ENCODE measurements at regions not wholly inside any gene's neighbourhood (a gene's known extent, or its start where the extent isn't known, plus 50 kb on each side); places are given as distances from the start of the nearest gene placed in this dataset.

DNA sequence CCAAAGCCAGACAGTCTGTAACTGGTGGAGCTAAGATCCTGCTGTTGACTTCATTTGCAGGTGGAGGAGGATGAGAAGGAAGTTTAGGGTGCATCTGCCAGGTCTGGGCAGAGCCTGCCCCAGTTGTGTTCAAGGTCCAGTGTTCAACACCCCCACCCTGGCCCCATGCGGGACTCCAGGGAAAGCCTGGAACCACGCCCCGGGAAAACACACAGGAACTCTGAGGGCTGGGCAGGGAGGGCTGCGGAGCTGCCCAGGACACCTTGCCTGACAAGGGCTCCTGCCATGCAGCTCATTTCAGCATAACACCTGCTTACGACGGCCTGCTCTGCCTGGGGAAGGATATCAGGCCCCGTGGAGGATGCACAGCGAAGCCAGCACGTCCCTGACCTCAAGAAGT, 286.3 kb downstream of the XXYLT1 start:
- DNase-seq (ENCODE audit: extremely low read depth, low read depth, low spot score): no peak

DNA sequence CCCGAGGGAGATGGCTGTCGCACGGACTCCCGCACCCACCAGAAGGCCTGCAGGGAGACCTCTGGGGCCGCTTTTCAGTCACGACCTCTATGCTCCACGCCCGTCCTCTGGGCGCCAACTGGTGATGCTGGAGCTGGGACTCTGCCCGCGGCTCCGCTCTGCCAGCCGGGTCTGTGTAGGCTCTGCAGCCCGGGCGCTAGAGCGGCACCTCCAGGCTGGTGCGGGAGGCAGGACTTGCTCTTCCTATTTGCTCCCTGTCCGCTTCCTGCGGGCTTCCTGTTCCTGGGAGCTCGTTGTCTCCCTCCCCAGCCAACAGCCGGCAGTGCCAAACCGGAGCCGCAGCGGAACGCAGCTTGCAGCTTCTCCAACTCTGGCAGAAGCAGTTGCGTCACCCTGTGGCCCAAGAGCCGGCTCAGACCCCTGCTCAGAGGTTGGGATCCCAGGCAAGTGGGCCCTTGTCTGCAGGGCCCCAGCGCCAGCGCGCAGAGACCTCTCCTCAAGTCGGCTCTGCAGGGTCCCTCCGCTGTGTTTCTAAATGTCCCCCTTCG, 285.9 kb downstream of the XXYLT1 start:
- DNase-seq (ENCODE audit: extremely low read depth, low read depth, low spot score): no peak

DNA sequence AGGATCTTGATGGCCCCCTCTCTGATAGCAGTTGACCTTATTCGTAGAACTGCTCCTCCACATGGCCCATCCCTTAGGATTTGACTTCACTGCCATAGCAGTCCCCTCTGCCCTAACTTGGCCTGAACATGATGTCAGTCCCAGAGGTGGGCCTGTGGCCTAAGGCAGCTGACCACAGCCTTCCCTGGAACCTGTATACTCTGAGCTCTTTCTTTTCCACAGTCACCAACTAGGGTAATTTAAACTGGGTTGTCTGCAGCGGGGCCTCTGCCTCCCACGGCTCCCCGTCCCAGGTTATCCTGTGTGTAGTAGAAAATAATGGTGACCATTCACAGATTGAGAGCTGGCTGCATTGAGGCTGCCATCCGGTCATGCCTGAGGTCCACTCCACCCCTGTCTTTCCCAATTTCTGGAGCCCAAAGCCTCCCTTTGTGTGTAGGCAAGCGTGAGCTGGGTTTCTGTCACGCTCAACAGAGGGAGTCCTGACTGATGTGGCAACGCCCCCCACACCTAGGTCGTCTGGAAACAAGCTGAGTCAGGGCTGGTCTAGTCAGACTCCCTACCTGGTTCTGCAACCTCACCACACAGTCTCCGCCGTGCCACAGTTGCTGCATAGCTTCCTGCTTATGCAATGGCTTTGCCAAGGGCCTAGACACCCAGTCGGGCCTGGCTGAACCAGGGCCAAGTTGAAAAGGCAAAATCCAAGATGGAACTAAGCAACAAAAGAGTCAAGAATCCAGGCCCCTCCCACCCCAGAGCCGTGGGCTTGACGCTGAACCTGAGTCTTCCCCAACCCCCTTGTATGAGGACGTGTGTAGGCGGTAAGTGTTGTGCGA, 284.5 kb downstream of the XXYLT1 start:
- DNase-seq (ENCODE audit: extremely low read depth, low read depth, low spot score): no peak

DNA sequence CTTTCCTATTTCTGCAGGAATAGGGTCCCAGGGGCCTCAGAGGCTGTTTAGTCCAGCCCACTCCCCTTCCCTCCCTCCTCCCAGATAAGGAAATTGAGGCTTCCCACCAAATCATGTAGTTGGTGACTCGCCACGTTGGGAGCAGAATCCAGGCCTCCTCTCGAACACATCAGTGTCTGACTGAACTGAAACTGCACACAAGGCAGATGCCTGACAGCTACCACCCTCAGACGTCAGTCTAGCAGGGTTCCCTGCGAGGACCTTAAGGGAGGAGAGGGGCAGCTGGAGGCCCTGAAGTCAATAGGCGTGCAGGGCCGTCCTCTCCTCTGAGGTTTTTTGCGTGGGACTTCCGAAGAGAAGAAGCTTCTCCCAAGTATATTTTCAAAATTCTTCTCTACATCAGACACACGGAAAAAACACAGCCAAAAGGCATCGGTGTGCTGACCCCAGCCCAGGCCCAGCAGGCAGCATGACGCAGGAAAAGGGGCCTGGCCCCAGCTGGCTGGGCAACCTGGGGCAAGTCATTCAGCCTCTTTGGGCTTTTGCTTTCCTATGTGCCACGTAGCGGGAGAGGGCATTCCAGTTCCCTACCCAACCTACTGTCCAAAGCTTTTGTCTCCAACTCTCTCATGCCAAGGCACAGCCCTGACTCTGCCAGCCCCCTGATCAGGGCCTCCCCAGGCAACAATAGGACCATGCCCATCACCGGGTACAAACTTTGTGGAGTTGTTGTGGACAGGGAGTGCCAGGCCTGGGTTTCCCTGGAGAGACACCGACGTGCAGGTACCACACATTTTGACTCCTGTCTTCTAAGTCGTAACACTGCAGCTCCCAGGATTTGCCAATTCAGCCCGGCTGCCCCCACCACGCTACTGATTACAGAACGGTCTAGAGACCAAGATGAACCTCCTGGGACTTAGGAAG, 283.1 kb downstream of the XXYLT1 start:
- no peak for DNase-seq (ENCODE audit: extremely low read depth, low read depth, low spot score)

- no peak for DNase-seq (ENCODE audit: extremely low read depth, low read depth, low spot score)
These were observed 282.3 kb downstream of the XXYLT1 start for GRCh38 chr3:194988495-194989165.

DNA sequence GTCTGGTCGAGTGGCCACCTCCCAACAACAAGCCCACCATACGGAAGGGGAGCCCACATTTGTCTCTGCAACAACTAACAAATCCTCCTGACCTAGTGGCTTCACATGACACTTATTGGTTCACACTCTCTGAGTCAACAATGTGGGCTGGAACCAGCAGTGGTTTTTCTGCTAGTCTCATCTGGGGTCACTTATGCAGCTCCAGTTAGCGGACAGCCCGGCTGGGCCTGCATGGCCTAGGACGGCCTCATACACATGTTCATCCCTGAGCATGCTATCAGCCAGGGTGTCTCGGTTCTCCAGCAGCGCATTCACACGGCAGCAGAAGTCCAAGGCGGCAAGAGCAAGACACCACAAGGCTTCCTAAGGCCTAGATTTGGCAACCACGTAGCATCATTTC, 281.7 kb downstream of the XXYLT1 start:
- no peak for DNase-seq (ENCODE audit: extremely low read depth, low read depth, low spot score)

GRCh38 chr3:194990454-194991337, 280.3 kb downstream of the XXYLT1 start:
- no peak for DNase-seq (ENCODE audit: extremely low read depth, low read depth, low spot score)

DNA sequence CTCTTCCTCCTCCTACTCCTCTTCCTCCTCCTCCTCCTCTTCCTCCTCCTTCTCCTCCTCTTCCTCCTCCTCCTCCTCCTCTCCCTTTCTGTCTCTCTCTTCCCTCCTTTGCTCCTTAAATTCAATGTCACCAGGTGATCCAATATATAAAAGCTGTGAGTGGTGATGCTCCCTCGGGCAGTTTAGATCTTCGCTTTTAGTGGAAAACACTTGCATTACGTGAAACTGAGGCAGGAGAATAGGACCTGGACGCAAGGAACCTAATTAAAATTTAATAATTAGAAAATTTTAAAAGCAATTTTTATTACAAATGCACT, 279.7 kb downstream of the XXYLT1 start:
- no peak for DNase-seq (ENCODE audit: extremely low read depth, low read depth, low spot score)

GRCh38 chr3:194993896-194994295, 277.1 kb downstream of the XXYLT1 start:
- DNase-seq (ENCODE audit: extremely low read depth, low read depth, low spot score): no peak

- DNase-seq (ENCODE audit: extremely low read depth, low read depth, low spot score): no peak
These were observed 276.4 kb downstream of the XXYLT1 start for GRCh38 chr3:194994551-194994981.

DNA sequence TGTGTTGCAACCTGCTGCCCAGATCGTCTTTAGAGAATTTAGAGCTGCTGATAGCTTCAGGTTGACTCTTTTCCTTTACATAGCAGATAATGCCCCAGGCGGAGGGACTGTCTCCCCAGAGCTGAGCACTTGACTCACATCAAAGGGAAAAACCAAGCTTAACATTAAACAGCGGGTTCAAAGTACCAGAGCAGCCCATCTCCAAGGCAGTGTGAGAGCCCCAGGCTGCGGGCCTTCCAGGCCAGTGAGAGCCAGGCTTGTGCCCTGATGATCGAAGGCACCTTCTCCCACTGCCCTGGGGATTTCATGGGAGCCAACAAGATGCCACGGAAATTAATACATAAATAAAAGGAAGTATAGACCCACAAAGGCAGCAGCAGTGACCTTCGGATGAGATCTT, 275.6 kb downstream of the XXYLT1 start:
- no peak for DNase-seq (ENCODE audit: extremely low read depth, low read depth, low spot score)

- no peak for DNase-seq (ENCODE audit: extremely low read depth, low read depth, low spot score)
These were observed 275.0 kb downstream of the XXYLT1 start for GRCh38 chr3:194995922-194996321.

GRCh38 chr3:194996746-194997145, 274.2 kb downstream of the XXYLT1 start:
- DNase-seq (ENCODE audit: extremely low read depth, low read depth, low spot score): no peak

- DNase-seq (ENCODE audit: extremely low read depth, low read depth, low spot score): no peak
These were observed 272.5 kb downstream of the XXYLT1 start for GRCh38 chr3:194998417-194998816.

DNA sequence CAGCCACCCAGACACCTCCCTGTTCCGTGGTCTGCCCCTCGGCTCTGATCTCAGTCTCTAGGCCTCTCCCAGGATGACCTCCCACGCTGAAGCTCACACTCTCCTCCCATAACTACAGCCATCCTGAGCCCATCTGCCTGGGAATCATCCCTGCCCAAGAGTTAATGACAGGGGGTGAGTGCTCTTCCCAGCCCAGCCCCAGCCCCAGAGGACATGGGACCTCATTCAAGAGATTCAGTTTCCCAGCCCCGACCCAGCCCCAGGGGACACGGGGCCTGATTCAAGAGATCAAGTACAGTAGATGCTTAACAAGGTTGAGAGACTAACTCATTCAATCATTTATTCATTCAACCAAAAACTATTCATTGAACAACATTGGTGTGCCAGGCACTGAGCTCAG, 272.0 kb downstream of the XXYLT1 start:
- no peak for DNase-seq (ENCODE audit: extremely low read depth, low read depth, low spot score)

- DNase-seq (ENCODE audit: extremely low read depth, low read depth, low spot score): no peak
These were observed 271.5 kb downstream of the XXYLT1 start for GRCh38 chr3:194999491-194999890.

DNA sequence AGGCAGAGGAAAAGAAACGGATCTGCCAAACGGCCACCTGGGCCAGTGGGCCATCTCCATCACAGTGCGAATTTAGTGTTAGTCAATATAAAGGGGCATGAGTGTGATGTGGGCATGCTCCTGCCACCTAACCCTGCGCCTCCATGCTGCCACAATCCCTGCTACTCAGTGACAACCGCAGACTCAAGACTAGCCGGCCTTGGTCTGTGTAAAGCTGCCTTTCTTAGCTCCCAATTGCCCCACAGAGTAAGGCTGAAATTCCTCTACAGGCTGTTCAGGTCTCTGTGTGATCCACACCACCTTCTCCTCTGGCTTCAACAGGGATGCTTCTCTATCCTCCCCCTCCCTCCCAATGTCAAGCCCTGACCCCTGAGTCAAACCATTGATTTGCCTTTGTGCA, 269.7 kb downstream of the XXYLT1 start:
- no peak for DNase-seq (ENCODE audit: extremely low read depth, low read depth, low spot score)

DNA sequence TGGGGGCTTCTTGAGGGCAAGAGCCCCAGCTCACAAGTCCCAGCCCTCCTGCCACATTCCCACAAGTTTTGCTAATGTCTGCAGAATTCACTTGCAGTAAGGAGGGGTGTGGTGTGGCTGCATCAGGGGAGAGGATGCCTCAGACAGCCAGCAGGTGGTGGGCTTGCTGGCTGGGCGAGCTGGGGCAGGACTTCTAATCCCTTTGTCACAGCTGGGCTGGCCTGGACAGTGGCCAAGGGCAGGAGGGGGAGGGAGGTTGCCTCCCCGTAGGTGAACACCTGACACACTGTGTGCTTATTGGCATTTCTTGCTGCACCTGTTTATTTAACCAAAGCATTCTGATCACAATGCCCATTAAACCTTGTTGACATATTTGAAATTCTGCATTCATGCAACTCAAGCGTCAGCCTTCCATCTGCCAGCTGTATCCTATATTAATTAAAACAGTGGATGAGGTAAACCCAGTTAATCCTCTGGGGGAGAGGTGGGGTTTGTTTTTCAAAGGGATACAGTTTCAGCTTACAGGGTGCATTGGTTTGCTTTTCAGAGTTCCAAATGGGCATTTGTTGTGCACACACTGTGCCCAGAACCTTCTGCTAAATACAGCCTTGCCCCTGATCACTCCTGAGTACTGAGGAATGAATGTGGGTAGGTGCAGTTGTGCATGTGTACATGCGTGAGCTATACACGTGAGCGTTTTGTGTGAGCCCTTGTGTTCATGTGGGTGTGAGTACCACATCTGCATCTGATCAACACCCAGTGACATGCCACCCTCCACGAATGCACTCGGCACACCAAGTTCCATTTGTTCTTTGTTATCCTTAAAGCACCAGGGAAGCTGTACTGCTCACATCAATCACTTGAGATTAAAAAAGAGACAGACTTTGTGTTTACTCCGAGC, 268.7 kb downstream of the XXYLT1 start:
- no peak for DNase-seq (ENCODE audit: extremely low read depth, low read depth, low spot score)

All from glomerular endothelial cell (primary cell).